Fibroblast of skin of back (primary cell): ENCODE measurements at regions not wholly inside any gene's neighbourhood (a gene's known extent, or its start where the extent isn't known, plus 50 kb on each side); places are given as distances from the start of the nearest gene placed in this dataset.
"Not testable (repeated sequence)": the region's sequence is repeated elsewhere in the genome, so short reads cannot be mapped to it uniquely, and the experiment has no call there.

ENCODE experiments used
- DNase-seq: peaks from one replicate; pipeline ENCODE4 v3.0.0-alpha.2; 2013

GRCh38 chr4:152190907-152191306, 345.0 kb downstream of the FBXW7 start:
- no peak for DNase-seq

GRCh38 chr4:152189451-152190179, 346.3 kb downstream of the FBXW7 start:
- DNase-seq = no peak

GRCh38 chr4:152188801-152189200, 347.1 kb downstream of the FBXW7 start:
- no peak for DNase-seq

GRCh38 chr4:152187693-152188092, 348.2 kb downstream of the FBXW7 start:
- DNase-seq = no peak

GRCh38 chr4:152185786-152186550, 349.9 kb downstream of the FBXW7 start:
- no peak for DNase-seq

GRCh38 chr4:152181150-152181549, 354.7 kb downstream of the FBXW7 start:
- no peak for DNase-seq

- DNase-seq = no peak
Observed at GRCh38 chr4:152180369-152180768, 355.5 kb downstream of the FBXW7 start.

GRCh38 chr4:152177538-152177937, 358.4 kb downstream of the FBXW7 start:
- not testable (repeated sequence) for DNase-seq

- no peak for DNase-seq
Observed at GRCh38 chr4:152176627-152177214, 359.2 kb downstream of the FBXW7 start.

GRCh38 chr4:152175586-152175985, 360.3 kb downstream of the FBXW7 start:
- DNase-seq = no peak

- DNase-seq = no peak
Observed at GRCh38 chr4:152172146-152172545, 363.7 kb downstream of the FBXW7 start.

- no peak for DNase-seq
Observed at GRCh38 chr4:152171556-152171955, 364.3 kb downstream of the FBXW7 start.

GRCh38 chr4:152169683-152170082, 366.2 kb downstream of the FBXW7 start:
- DNase-seq = no peak

GRCh38 chr4:152168987-152169616, 366.8 kb downstream of the FBXW7 start:
- no peak for DNase-seq

GRCh38 chr4:152166567-152166966, 369.3 kb downstream of the FBXW7 start:
- peak; percentile 5 for DNase-seq

GRCh38 chr4:152165846-152166245, 370.0 kb downstream of the FBXW7 start:
- no peak for DNase-seq

- DNase-seq = no peak
Observed at GRCh38 chr4:152165146-152165545, 370.7 kb downstream of the FBXW7 start.

GRCh38 chr4:152164561-152164960, 371.3 kb downstream of the FBXW7 start:
- no peak for DNase-seq

GRCh38 chr4:152162331-152162697, 373.6 kb downstream of the FBXW7 start:
- DNase-seq = no peak

GRCh38 chr4:152161676-152162330, 374.1 kb downstream of the FBXW7 start:
- DNase-seq = peak; percentile 3

- DNase-seq = no peak
Observed at GRCh38 chr4:152160225-152160800, 375.6 kb downstream of the FBXW7 start.

GRCh38 chr4:152159773-152160172, 376.1 kb downstream of the FBXW7 start:
- DNase-seq = no peak
